ENCODE measurements at regions not wholly inside any gene's neighbourhood (a gene's known extent, or its start where the extent isn't known, plus 50 kb on each side); places are given as distances from the start of the nearest gene placed in this dataset.

- Histone ChIP-seq H3K27ac (replicated peaks in 1 of 4) (no peak overlapping the region), H3K4me3 (no peak overlapping the region), H3K27me3 (no peaks in the 10 kb centered on the region), H3K36me3 (no peaks in the 10 kb centered on the region), H3K9me3 (no peaks in the 10 kb centered on the region), H3K4me1 (no peaks in the 10 kb centered on the region)
- DNase-seq (ENCODE audit: extremely low spot score), result no peak
- TF ChIP-seq POLR2AphosphoS5 (IDR thresholded peaks at IDR 0.05) (no peak), CTCF (IDR thresholded peaks at IDR 0.05) (no peak), POLR2A (IDR thresholded peaks at IDR 0.05; ENCODE audit: low read depth) (no peak), EP300 (IDR thresholded peaks at IDR 0.05) (no peak)
- WGBS, result 71% methylated on average over 2 of the region's 2 CpGs
- intact Hi-C loops (cut with DNase I), result no loop called here
Observed at GRCh38 chr9:14560194-14560593, 133.0 kb downstream of the ZDHHC21 start.

- H3K36me3 ChIP-seq, result no peaks in the 10 kb centered on the region
- DNase-seq (ENCODE audit: extremely low spot score), result no peak
- WGBS, result 77% methylated on average over 4 of the region's 4 CpGs
- no peaks in the 10 kb centered on the region for H3K4me1 ChIP-seq
- intact Hi-C loops (cut with DNase I), result no loop called here
- H3K27ac ChIP-seq (replicated peaks in 1 of 4), result no peak overlapping the region
- no peaks in the 10 kb centered on the region for H3K9me3 ChIP-seq
- H3K4me3 ChIP-seq, result no peak overlapping the region
- no peaks in the 10 kb centered on the region for H3K27me3 ChIP-seq
- TF ChIP-seq POLR2A (IDR thresholded peaks at IDR 0.05; ENCODE audit: low read depth), result no peak
Observed at GRCh38 chr9:14554886-14555285, 138.3 kb downstream of the ZDHHC21 start.

GRCh38 chr9:14547245-14548060 lies 145.8 kb downstream of the ZDHHC21 start:
- no peaks in the 10 kb centered on the region for H3K9me3 ChIP-seq
- TF ChIP-seq POLR2AphosphoS5 (IDR thresholded peaks at IDR 0.05), result no peak
- no peak for TF ChIP-seq CTCF (IDR thresholded peaks at IDR 0.05)
- TF ChIP-seq EP300 (IDR thresholded peaks at IDR 0.05), result no peak
- no peak for TF ChIP-seq POLR2A (IDR thresholded peaks at IDR 0.05; ENCODE audit: low read depth)
- no peak overlapping the region for H3K4me3 ChIP-seq
- H3K27ac ChIP-seq (replicated peaks in 1 of 4), result no peak overlapping the region
- no peaks in the 10 kb centered on the region for H3K36me3 ChIP-seq
- no peaks in the 10 kb centered on the region for H3K4me1 ChIP-seq
- WGBS, result 67% methylated on average over 5 of the region's 5 CpGs
- no peak for DNase-seq (ENCODE audit: extremely low spot score)
- H3K27me3 ChIP-seq, result no peaks in the 10 kb centered on the region
- intact Hi-C loops (cut with DNase I), result no loop called here

GRCh38 chr9:14546693-14547092 lies 146.5 kb downstream of the ZDHHC21 start:
- Histone ChIP-seq H3K36me3 (no peaks in the 10 kb centered on the region), H3K4me3 (no peak overlapping the region), H3K9me3 (no peaks in the 10 kb centered on the region), H3K27ac (replicated peaks in 1 of 4) (no peak overlapping the region), H3K4me1 (no peaks in the 10 kb centered on the region), H3K27me3 (no peaks in the 10 kb centered on the region)
- TF ChIP-seq EP300 (IDR thresholded peaks at IDR 0.05) (no peak), POLR2A (IDR thresholded peaks at IDR 0.05; ENCODE audit: low read depth) (no peak)
- no peak for DNase-seq (ENCODE audit: extremely low spot score)
- intact Hi-C loops (cut with DNase I), result no loop called here
- WGBS, result 90% methylated on average over 3 of the region's 4 CpGs

GRCh38 chr9:14542071-14542470 lies 151.2 kb downstream of the ZDHHC21 start:
- no peak overlapping the region for H3K4me3 ChIP-seq
- WGBS, result 74% methylated on average over 4 of the region's 4 CpGs
- no peak for DNase-seq (ENCODE audit: extremely low spot score)
- H3K27me3 ChIP-seq, result no peaks in the 10 kb centered on the region
- intact Hi-C loops (cut with DNase I), result no loop called here
- no peaks in the 10 kb centered on the region for H3K36me3 ChIP-seq
- H3K4me1 ChIP-seq, result no peaks in the 10 kb centered on the region
- H3K9me3 ChIP-seq, result no peaks in the 10 kb centered on the region
- H3K27ac ChIP-seq (replicated peaks in 1 of 4), result no peak overlapping the region
- TF ChIP-seq POLR2A (IDR thresholded peaks at IDR 0.05; ENCODE audit: low read depth) (no peak), EP300 (IDR thresholded peaks at IDR 0.05) (no peak), POLR2AphosphoS5 (IDR thresholded peaks at IDR 0.05) (no peak), CTCF (IDR thresholded peaks at IDR 0.05) (no peak)
